Peyer's patch (tissue), 4 donors: ENCODE measurements at regions not wholly inside any gene's neighbourhood (a gene's known extent, or its start where the extent isn't known, plus 50 kb on each side); places are given as distances from the start of the nearest gene placed in this dataset.

Experiments
- CTCF ChIP-seq, 6 experiments: fragments of 450-650 bp in 4 of 6; fragments of 200-600 bp in 2 of 6; sonication (generic) in 1 of 6; IDR thresholded peaks; one replicate each; pipeline ENCODE4 v1.5.1; 2017 to 2019; ENCODE audit warnings: antibody characterized with exemption in 6 of 6, mild to moderate bottlenecking in 3 of 6, moderate library complexity in 1 of 6
- POLR2A ChIP-seq, 2 donors: fragments of 450-650 bp; IDR thresholded peaks; one replicate each; pipeline ENCODE4 v1.5.1; 2017; ENCODE audit warnings: antibody characterized with exemption in 2 of 2, mild to moderate bottlenecking in 2 of 2, moderate library complexity in 2 of 2

GRCh38 chr16:87182759-87183158 lies 134.4 kb downstream of the C16orf95 start:
- TF ChIP-seq CTCF (IDR thresholded peaks at IDR 0.05) (no peak), POLR2A (IDR thresholded peaks at IDR 0.05) (no peak)
